GM19455 (cell line): ENCODE measurements at regions not wholly inside any gene's neighbourhood (a gene's known extent, or its start where the extent isn't known, plus 50 kb on each side); places are given as distances from the start of the nearest gene placed in this dataset.
"Not testable (repeated sequence)": the region's sequence is repeated elsewhere in the genome, so short reads cannot be mapped to it uniquely, and the experiment has no call there.

Source experiments
- ATAC-seq: cut with Tn5 transposase; IDR thresholded peaks from one replicate; pipeline ENCODE4 v1.9.1; 2021; ENCODE audit not compliant: unreplicated experiment

GRCh38 chr12:89230376-89231315 is 121.7 kb downstream of the DUSP6 start:
- no peak for ATAC-seq

GRCh38 chr12:89228491-89228890 is 123.8 kb downstream of the DUSP6 start:
- ATAC-seq = no peak

GRCh38 chr12:89227774-89228173 is 124.5 kb downstream of the DUSP6 start:
- ATAC-seq = no peak

- no peak for ATAC-seq
Measured at GRCh38 chr12:89225808-89226411, 126.4 kb downstream of the DUSP6 start.

GRCh38 chr12:89225401-89225800 is 126.9 kb downstream of the DUSP6 start:
- ATAC-seq = no peak

GRCh38 chr12:89222580-89222979 is 129.7 kb downstream of the DUSP6 start:
- not testable (repeated sequence) for ATAC-seq

- no peak for ATAC-seq
Measured at GRCh38 chr12:89217472-89217871, 134.8 kb downstream of the DUSP6 start.

GRCh38 chr12:89216211-89216952 is 135.9 kb downstream of the DUSP6 start:
- no peak for ATAC-seq

- ATAC-seq = no peak
Measured at GRCh38 chr12:89215196-89215595, 137.1 kb downstream of the DUSP6 start.

- no peak for ATAC-seq
Measured at GRCh38 chr12:89213747-89214146, 138.6 kb downstream of the DUSP6 start.

GRCh38 chr12:89213139-89213538 is 139.2 kb downstream of the DUSP6 start:
- no peak for ATAC-seq

GRCh38 chr12:89212339-89212771 is 139.9 kb downstream of the DUSP6 start:
- no peak for ATAC-seq

GRCh38 chr12:89211456-89211855 is 140.8 kb downstream of the DUSP6 start:
- no peak for ATAC-seq

- no peak for ATAC-seq
Measured at GRCh38 chr12:89210277-89210676, 142.0 kb downstream of the DUSP6 start.

GRCh38 chr12:89208661-89209096 is 143.6 kb downstream of the DUSP6 start:
- no peak for ATAC-seq

- ATAC-seq = no peak
Measured at GRCh38 chr12:89206390-89206789, 145.9 kb downstream of the DUSP6 start.

- ATAC-seq = no peak
Measured at GRCh38 chr12:89205517-89205916, 146.8 kb downstream of the DUSP6 start.

GRCh38 chr12:89203144-89203543 is 149.2 kb downstream of the DUSP6 start:
- ATAC-seq = no peak

- no peak for ATAC-seq
Measured at GRCh38 chr12:89200217-89200616, 152.1 kb downstream of the DUSP6 start.

GRCh38 chr12:89195470-89195869 is 156.8 kb downstream of the DUSP6 start:
- ATAC-seq = no peak

- no peak for ATAC-seq
Measured at GRCh38 chr12:89194683-89195082, 157.6 kb downstream of the DUSP6 start.
